Stimulated activated CD4-positive, alpha-beta T cell treated with anti-CD3 and anti-CD28 coated beads, Interleukin-4, amount 100 ng/mL, for 1 hour (primary cell): ENCODE measurements at regions not wholly inside any gene's neighbourhood (a gene's known extent, or its start where the extent isn't known, plus 50 kb on each side); places are given as distances from the start of the nearest gene placed in this dataset.

ENCODE experiments used
- DNase-seq: peaks from one replicate; pipeline ENCODE4 v3.0.0-alpha.2; 2020

GRCh38 chr1:208421486-208421885 lies 177.3 kb upstream of the PLXNA2 start:
- no peak for DNase-seq

GRCh38 chr1:208423526-208423925 lies 179.3 kb upstream of the PLXNA2 start:
- no peak for DNase-seq

GRCh38 chr1:208425096-208425495 lies 180.9 kb upstream of the PLXNA2 start:
- DNase-seq: no peak

- DNase-seq: no peak
These were observed 186.0 kb upstream of the PLXNA2 start for GRCh38 chr1:208430220-208430619.

- no peak for DNase-seq
These were observed 187.5 kb upstream of the PLXNA2 start for GRCh38 chr1:208431721-208432120.

- no peak for DNase-seq
These were observed 188.2 kb upstream of the PLXNA2 start for GRCh38 chr1:208432346-208432745.

- DNase-seq: no peak
These were observed 188.9 kb upstream of the PLXNA2 start for GRCh38 chr1:208433086-208433485.

GRCh38 chr1:208433971-208434370 lies 189.8 kb upstream of the PLXNA2 start:
- DNase-seq: no peak

GRCh38 chr1:208437401-208437800 lies 193.2 kb upstream of the PLXNA2 start:
- no peak for DNase-seq

- no peak for DNase-seq
These were observed 194.0 kb upstream of the PLXNA2 start for GRCh38 chr1:208438112-208438699.

GRCh38 chr1:208445758-208446203 lies 201.6 kb upstream of the PLXNA2 start:
- no peak for DNase-seq

GRCh38 chr1:208446271-208446691 lies 202.1 kb upstream of the PLXNA2 start:
- DNase-seq: no peak

- DNase-seq: no peak
These were observed 204.2 kb upstream of the PLXNA2 start for GRCh38 chr1:208448425-208448824.

GRCh38 chr1:208449951-208450350 lies 205.8 kb upstream of the PLXNA2 start:
- no peak for DNase-seq

- DNase-seq: no peak
These were observed 206.8 kb upstream of the PLXNA2 start for GRCh38 chr1:208450958-208451357.

GRCh38 chr1:208455821-208456220 lies 211.6 kb upstream of the PLXNA2 start:
- DNase-seq: no peak

- no peak for DNase-seq
These were observed 212.3 kb upstream of the PLXNA2 start for GRCh38 chr1:208456487-208456886.

- DNase-seq: no peak
These were observed 216.6 kb upstream of the PLXNA2 start for GRCh38 chr1:208460823-208461222.

- no peak for DNase-seq
These were observed 217.5 kb upstream of the PLXNA2 start for GRCh38 chr1:208461680-208462079.

GRCh38 chr1:208462761-208463160 lies 218.6 kb upstream of the PLXNA2 start:
- DNase-seq: no peak

- no peak for DNase-seq
These were observed 221.1 kb upstream of the PLXNA2 start for GRCh38 chr1:208465266-208465665.

- DNase-seq: no peak
These were observed 221.8 kb upstream of the PLXNA2 start for GRCh38 chr1:208465786-208466590.

GRCh38 chr1:208467151-208467780 lies 223.1 kb upstream of the PLXNA2 start:
- DNase-seq: no peak

GRCh38 chr1:208475449-208475848 lies 231.3 kb upstream of the PLXNA2 start:
- no peak for DNase-seq
